ENCODE measurements at regions not wholly inside any gene's neighbourhood (a gene's known extent, or its start where the extent isn't known, plus 50 kb on each side); places are given as distances from the start of the nearest gene placed in this dataset.

DNA sequence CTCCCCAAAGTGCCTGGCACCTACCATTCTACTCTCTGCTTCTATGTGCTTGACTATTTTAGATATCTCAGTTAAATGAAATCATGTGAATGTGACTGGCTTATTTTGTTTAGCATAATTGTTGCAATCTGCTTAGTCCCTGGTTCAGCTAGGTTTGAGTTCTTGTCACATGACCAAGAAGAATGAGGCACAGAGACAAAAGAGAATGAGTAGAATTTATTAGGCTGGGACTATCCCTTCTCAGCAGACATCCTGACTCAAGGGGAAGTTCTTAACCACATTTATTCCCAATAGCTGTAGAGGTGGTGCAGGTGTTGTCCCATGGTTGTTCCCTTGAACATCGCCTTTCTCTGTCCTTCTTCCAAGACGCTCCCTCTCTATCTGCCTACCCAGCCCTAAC lies 1485.7 kb downstream of the KCNT2 start:
- no peak for DNase-seq (ENCODE audit: low read depth in 1 of 2, low spot score in 1 of 2)

DNA sequence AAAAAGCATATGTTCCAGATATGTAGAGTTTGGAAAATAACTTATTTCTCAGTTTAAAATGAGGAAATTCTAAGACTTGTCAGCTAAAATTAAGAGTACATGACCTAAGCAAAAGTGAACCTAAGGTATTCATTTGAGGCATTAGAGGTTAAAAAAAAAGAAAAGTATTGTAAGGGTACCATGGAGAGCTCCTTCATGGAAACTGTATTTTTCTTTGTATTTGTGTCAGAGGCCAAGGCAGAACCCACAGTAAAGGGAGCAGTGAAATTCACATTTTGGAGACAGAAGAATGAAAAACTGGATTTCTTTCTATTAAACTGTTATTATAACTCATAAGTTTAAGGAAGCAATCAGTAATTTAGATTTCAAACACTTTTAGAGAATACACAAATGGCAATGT lies 1494.8 kb downstream of the KCNT2 start:
- no peak for DNase-seq (ENCODE audit: low read depth in 1 of 2, low spot score in 1 of 2)

DNA sequence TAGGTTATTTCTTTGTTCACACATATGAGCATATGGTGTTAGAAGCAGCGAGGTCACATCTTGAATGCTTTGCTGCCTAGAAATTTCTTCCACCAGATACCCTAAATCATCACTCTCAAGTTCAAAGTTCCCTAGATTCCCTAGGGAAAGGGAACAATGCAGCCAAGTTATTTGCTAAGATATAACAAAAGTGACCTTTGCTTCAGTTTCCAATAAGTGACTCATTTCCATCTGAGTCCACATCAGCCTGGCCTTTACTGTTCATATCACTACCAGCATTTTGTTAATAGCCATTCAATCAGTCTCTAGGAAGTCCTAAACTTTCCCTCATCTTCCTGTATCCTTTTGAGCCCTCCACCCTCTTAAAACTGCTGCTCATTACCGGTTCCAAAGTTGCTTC lies 1502.5 kb downstream of the KCNT2 start:
- no peak for DNase-seq (ENCODE audit: low read depth in 1 of 2, low spot score in 1 of 2)

DNA sequence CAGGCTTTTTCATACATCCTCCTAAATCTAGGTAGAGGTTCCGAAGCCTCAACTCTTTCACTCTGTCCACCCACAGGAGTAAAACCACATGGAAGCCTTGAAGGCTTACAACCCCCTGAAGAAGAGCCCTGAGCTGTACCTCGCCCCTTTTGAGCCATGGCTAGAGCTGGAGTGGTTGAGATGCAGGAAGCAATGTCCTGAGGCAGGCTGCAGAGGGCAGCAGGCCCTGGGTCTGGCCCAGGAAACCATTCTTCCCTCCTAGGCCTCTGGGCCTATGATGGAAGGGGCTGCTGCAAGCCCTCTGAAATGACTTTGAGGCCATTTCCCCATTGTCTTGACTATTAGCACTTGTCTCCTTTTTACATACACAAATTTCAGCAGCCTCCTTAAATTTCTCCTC lies 1503.0 kb downstream of the KCNT2 start:
- DNase-seq (ENCODE audit: low read depth in 1 of 2, low spot score in 1 of 2): no peak

DNA sequence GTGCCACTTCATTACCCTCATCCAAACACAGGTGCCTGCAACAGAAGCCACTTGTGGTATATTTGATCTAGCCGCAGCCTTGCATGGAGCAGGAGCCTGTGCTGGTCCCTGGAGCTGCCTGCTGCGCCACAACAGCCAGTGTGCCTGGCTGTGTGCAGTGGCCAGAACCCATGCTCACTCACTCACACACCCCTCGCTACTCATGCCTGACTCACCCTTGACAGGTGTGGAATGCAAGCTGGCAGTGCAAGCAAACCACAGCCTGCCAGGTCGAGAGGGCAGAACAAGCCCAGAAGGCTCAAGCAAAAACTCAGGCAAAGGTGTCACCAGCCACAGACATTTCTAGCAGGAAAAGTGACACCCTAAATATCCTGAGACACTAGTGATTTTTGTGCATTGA lies 1510.9 kb downstream of the KCNT2 start:
- no peak for DNase-seq (ENCODE audit: low read depth in 1 of 2, low spot score in 1 of 2)

DNA sequence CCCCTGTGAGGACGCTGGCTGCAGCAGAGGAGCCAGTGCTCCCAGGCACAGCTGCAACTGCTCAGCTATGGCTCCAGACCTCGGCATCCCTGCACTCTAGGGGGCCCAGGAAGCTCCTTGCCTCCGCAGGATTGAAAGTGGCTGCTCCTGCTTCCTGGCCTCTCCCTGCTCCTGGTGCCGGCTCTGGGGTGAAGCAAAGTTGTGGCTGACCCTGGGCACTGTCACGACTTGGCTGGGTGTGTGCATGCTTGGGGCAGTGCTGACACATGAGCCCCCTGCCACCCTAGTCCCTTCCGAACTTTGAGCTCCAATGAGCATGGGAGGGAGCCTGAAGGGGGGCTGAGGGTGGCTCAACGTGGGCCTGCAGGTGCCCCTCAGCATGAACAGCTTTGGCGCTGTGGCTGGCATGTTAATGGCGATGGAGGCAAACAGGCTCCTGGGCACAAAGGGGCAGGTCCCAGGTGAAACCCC lies 1512.2 kb downstream of the KCNT2 start:
- no peak for DNase-seq (ENCODE audit: low read depth in 1 of 2, low spot score in 1 of 2)

DNA sequence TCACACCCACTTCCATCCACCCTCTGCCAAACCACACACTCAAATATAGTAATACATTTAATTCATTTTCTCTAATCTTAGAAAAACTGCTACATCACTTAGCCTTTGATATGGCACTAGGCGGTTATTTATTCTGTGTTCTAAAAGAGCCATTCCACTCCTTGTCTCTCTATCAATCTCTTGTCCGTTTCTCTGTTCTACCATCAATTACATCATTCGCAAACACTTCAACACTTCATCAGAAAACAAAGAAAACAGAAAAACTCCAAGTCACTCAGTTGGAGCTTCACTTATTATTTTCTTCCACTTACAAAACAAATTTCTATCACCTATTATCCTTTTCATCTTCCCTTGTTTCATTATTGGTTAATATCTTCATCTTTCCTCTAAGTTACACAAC lies 1523.0 kb downstream of the KCNT2 start:
- no peak for DNase-seq (ENCODE audit: low read depth in 1 of 2, low spot score in 1 of 2)

DNA sequence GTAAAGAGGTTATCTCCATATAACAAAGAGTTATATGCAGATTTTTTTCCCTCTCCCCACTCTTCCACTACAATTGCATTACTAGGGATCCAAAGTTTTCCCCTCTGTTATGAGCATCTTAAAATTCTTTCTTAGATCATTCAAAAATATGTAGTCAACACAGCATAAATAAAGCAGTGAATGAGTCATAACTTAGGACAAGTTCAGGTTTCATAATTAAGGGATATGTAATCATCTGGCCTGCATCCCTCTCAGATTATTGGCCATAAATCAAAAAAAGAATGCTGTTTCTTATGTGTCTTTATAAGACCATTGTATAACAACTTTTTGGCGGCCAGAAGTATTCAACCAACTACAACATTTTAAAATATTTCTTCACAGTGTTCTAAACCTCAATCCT lies 1526.1 kb downstream of the KCNT2 start:
- DNase-seq (ENCODE audit: low read depth in 1 of 2, low spot score in 1 of 2): no peak

DNA sequence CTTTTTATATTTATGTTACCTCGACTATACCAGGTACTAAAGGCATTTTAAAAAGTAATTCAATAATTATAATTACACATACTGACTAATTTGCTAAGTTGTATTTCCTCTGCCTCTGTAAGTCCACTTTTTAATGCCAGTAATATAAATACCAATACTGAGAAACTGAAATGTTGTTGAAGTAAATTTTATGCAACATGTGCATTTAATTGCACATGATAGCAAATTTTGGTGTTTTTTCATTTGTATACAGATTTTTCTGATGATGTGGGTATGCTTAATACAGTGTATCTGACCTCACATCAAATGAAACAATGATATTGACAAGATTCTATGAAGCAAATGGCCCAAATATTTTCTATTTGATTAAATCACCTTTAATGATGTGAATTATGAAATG lies 1531.6 kb downstream of the KCNT2 start:
- DNase-seq (ENCODE audit: low read depth in 1 of 2, low spot score in 1 of 2): no peak

DNA sequence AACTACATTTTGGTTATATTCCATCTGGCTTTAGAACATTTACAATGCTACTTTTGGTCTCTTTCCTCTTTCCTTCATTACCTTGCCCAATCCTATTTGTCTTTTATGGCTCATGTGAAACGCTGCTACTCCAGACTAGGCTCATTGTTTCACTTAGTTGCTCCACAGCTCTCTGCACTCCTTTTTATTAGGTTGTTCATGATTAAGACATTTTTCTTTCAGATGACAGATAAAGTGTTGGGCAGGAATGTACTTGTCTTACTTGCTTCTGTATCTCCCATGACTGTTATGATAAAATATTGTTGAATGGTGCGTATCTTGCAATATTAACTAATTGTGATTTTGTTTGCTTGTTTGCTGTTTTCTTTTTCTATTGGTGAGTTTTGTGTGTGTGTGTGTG lies 1532.3 kb downstream of the KCNT2 start:
- DNase-seq (ENCODE audit: low read depth in 1 of 2, low spot score in 1 of 2): no peak

DNA sequence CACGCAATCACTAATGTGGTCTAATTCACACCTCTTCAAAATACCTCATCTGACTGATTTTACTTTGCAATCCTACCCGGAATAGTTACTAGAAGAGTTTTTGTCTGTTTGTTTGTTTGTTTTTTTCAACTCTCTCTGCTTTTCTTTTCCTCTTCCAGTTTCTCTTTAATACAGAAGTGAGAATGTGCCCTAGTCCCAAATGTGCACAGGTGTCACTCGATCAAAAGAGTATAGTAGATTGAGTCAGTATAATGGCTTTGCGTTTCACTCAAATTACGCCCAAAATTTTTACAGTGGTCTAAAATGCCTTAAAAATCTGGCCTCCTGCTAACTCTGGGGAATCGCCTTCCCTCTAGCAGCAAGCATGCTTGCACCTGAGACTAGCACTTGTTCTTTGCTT lies 1536.8 kb downstream of the KCNT2 start:
- DNase-seq (ENCODE audit: low read depth in 1 of 2, low spot score in 1 of 2): no peak

DNA sequence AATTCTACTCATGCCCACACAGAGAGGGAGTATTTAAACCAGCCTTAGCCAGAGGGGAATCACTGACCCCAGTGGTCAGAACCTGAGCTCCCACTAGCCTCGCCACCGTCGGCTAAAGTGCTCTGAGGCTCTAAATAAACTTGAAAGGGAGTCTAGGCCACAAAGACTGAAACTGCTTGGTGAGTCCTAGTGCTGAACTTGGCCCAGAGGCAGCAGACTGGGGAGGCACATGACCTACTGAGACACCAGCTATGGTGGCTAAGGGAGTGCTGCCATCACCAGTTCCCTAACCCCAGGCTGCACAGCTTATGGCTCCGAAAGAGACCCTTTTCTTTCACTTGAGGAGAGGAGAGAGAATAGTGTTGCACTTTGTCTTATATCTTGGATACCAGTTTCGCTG lies 1542.8 kb downstream of the KCNT2 start:
- DNase-seq (ENCODE audit: low read depth in 1 of 2, low spot score in 1 of 2): no peak

DNA sequence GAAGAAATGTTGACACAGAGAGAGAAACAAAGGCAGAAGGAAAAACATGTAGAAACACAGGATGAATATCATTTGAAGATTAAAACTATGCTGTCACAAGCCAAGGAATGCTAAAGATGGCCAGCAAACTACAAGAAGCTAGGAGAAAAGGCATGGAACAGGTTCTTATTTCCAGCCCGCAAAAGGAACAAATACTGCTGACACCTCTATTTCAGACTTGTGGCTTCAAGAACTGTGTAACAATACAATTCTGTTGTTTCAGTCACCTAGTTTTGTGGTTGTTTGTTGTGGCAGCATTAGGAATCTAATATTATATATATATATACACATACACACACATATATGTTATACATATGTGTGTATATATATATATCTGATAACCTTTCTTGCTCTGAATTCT lies 1543.9 kb downstream of the KCNT2 start:
- no peak for DNase-seq (ENCODE audit: low read depth in 1 of 2, low spot score in 1 of 2)

DNA sequence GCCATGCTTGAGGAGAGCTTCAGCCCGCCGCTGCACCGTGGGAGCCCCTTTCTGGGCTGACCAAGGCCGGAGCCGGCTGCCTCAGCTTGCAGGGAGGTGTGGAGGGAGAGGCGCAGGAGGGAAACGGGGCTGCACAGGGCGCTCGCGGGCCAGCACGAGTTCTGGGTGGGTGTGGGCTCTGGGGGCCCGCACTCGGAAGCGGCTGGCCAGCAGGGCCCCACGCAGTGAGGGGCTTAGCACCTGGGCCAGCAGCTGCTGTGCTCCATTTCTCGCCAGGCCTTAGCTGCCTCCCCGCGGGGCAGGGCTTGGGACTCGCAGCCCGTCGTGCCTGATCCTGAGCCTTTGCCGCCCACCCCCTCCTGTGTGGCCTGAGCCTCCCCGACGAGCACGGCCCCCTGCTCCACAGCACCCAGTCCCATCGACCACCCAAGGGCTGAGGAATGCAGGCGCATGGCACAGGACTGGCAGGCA lies 1554.0 kb downstream of the KCNT2 start:
- no peak for DNase-seq (ENCODE audit: low read depth in 1 of 2, low spot score in 1 of 2)

DNA sequence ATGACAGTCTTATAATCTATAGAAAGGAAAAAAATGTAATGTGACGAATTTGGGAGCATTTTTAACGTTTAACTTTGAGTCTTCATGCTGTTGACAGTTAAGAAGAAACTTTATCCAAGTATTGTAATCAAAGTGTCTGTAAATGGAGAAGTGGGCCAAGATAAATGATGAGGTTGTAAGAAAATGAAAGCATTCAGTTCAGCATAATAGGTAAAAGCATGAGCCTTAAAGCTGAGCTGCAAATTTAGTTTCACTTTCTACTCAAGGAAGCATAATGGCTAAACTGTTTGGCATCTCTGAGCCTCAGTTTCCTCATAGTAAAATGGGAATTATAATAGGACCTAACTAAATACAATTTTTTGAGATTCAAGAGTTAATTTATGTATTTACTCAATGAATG lies 1554.8 kb downstream of the KCNT2 start:
- no peak for DNase-seq (ENCODE audit: low read depth in 1 of 2, low spot score in 1 of 2)

DNA sequence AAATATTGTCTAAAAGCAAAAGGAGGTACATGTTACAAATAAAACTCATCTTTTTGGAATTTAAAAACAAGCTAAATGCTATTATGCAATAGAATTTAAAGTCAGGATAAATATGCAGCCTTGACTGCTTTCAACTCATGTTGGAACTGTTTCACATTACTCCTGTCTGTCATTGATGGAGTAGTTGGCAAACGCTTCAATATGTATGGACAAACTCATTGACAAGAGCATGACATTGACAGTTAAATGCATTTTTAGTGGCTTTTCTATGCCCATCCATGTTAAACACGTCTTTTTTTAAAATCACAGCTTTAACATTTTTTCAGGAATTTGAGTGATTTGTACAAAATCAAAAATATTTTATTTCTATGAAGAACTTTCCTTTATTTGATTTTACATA lies 1560.5 kb downstream of the KCNT2 start:
- no peak for DNase-seq (ENCODE audit: low read depth in 1 of 2, low spot score in 1 of 2)

DNA sequence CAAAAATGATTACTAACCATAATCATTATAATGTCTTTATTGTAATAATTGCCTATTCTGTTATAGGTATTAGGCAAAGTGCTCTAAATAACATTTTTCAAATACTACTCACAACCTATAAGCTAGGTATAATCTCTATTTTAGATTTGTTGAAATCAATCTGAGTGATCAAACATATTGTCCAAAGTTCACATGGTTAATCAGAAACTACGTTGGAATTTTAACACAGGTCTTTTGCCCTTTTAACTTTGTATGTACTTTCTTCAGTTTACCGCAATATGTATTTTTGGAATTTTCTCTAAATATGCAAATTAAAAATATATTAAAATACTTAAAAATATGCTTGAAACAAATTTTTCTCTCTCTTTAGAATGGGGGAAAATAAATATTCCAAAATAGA lies 1563.2 kb downstream of the KCNT2 start:
- DNase-seq (ENCODE audit: low read depth in 1 of 2, low spot score in 1 of 2): no peak

DNA sequence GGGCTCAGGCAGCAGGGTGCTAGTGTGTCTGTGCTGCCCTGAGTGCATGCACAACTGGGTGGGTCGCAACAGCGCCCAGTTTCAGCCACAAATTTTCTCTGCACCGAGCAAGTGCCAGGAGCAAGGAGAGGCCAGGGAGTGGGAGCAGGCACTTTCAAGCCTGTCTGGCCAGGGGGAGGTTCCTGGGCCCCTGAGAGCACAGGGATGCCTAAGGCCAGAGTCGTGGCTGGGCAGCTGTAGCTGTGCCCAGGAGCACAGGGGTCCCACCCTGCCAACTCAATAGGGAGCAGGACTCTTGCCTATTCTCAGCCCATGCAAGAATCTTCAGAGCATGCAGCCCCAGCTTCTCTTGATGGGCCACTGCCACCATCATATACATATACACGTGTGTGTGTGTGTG lies 1577.4 kb downstream of the KCNT2 start:
- DNase-seq (ENCODE audit: low read depth in 1 of 2, low spot score in 1 of 2): no peak

DNA sequence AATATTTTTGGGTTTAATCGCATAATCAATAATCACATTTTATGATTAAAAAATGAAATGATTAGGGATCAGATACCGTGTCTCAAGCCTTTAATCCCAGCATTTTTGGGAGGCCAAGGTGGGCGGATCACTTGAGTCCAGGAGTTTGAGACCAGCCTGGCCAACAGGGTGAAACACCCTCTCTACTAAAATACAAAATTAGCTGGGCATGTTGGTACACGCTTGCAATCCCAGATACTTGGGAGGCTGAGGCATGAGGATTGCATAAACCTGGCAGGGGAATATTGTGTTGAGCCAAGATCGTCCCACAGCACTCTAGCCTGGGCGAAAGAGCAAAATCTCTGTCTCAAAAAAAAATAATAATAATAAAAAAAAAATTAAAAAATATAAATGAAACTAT lies 1581.4 kb downstream of the KCNT2 start:
- no peak for DNase-seq (ENCODE audit: low read depth in 1 of 2, low spot score in 1 of 2)

DNA sequence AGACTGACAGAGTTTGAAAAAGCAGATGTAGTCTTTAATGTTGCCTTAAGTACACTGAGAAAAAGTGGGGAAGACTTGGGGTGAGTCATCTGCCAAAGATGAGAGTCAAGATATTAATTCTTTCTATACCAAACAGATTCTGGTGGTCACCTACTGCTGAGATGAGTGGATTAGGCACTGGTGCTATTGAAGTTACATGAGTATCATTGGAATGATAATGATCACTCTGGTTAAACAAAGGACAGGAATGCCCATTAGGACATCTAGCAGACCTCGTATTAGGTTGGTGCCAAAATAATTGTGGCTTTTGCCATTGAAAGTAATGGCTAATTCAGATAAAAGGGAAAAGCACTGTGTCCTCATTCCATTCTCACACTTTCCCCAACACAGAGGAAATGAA lies 1588.9 kb downstream of the KCNT2 start:
- DNase-seq (ENCODE audit: low read depth in 1 of 2, low spot score in 1 of 2): no peak

DNA sequence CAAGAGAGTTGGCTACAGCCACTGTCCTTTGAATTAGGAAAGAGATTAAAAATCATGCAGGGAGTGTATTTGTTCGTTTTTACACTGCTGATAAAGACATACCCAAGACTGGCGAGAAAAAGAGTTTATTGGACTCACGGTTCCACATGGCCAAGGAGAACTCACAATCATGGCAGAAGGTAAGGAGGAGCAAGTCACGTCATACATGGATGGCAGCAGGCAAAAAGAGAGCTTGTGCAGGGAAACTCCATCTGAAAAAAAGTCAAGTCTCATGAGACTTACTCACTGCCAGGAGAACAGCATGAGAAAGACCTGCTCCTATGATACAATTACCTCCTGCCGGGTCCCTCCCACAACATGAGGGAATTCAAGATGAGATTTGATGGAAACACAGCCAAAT lies 1595.2 kb downstream of the KCNT2 start:
- no peak for DNase-seq (ENCODE audit: low read depth in 1 of 2, low spot score in 1 of 2)

DNA sequence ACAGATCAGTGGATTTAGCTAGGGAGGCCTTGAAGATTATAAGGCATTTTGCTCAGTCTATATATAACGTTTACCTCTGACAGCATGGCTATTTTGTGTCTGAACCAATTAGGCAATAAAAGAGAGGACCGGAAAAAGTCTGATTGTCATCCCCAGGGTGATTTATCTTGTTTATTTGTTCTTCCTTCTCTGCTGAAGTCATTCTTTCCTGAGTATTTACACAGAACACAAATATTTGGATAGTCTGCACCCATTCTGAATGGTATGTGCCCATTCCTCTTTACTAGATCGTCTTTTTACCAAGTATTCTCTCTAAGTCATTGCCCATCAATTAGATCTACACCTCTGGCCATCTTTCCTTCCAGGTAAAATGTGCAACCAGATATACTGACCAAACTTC lies 1602.9 kb downstream of the KCNT2 start:
- no peak for DNase-seq (ENCODE audit: low read depth in 1 of 2, low spot score in 1 of 2)

DNA sequence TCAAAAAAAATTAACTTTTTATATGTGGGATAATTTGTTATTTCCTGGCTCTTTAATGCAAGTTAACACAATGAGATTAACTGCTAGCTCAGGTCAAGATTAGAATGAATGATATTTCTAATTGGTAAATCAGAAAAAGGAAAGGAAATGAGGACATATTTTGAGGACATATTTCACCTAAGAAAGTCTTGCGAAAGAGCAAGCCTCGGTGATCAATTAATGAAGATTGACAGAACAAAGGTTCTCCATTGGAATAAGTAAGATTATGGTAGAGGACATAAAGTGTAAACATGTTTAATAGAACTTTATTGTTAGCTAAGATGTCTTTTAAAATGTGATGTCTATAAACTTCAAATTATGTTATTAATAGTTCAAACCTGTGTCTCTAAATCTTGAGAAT lies 1617.8 kb downstream of the KCNT2 start:
- no peak for DNase-seq (ENCODE audit: low read depth in 1 of 2, low spot score in 1 of 2)

DNA sequence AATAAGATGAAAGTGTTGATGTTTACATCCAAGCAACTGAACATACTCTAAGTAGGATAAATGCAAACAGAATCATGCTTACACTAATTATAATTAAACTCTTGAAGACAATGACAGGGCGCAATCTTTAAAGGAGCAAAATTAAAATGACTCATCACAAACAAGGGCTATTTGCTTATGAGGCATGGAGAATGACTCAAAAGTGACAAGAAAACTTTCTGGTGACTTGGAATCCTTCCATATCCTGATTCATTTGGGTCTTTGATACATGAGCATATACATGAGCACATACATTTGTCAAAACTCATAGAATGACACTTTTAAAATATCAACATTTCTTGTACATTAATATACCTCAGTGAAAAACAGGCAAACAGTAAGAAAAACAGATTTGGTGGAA lies 1632.3 kb downstream of the KCNT2 start:
- DNase-seq (ENCODE audit: low read depth in 1 of 2, low spot score in 1 of 2): no peak
